ENCODE measurements at regions not wholly inside any gene's neighbourhood (a gene's known extent, or its start where the extent isn't known, plus 50 kb on each side); places are given as distances from the start of the nearest gene placed in this dataset.
A peak's percentile ranks its signal among the peaks of the same experiment; 100 is the strongest.

GRCh38 chr14:50039734-50040400 is 76.5 kb downstream of the VCPKMT start:
- DNase-seq: peak; percentile 84

GRCh38 chr14:50040401-50040775 is 76.0 kb downstream of the VCPKMT start:
- peak; percentile 75 for DNase-seq

GRCh38 chr14:50040895-50041465 is 75.4 kb downstream of the VCPKMT start:
- no peak for DNase-seq

- DNase-seq: no peak
Measured at GRCh38 chr14:50041980-50042379, 74.4 kb downstream of the VCPKMT start.

GRCh38 chr14:50044042-50044651 is 72.2 kb downstream of the VCPKMT start:
- DNase-seq: no peak

- DNase-seq: peak; percentile 72
Measured at GRCh38 chr14:50045039-50045711, 71.2 kb downstream of the VCPKMT start.

- DNase-seq: no peak
Measured at GRCh38 chr14:50045837-50046236, 70.5 kb downstream of the VCPKMT start.

GRCh38 chr14:50047274-50047676 is 69.1 kb downstream of the VCPKMT start:
- no peak for DNase-seq

- DNase-seq: no peak
Measured at GRCh38 chr14:50049093-50049492, 67.3 kb downstream of the VCPKMT start.

- no peak for DNase-seq
Measured at GRCh38 chr14:50049703-50050570, 66.4 kb downstream of the VCPKMT start.

GRCh38 chr14:50051106-50051505 is 65.3 kb downstream of the VCPKMT start:
- no peak for DNase-seq

- DNase-seq: no peak
Measured at GRCh38 chr14:50051706-50052105, 64.7 kb downstream of the VCPKMT start.

GRCh38 chr14:50052517-50052916 is 63.9 kb downstream of the VCPKMT start:
- DNase-seq: no peak

GRCh38 chr14:50053935-50054334 is 62.4 kb downstream of the VCPKMT start:
- no peak for DNase-seq

- DNase-seq: peak; percentile 14
Measured at GRCh38 chr14:50055461-50056228, 60.7 kb downstream of the VCPKMT start.

- DNase-seq: no peak
Measured at GRCh38 chr14:50056435-50056834, 59.9 kb downstream of the VCPKMT start.

GRCh38 chr14:50057331-50057730 is 59.0 kb downstream of the VCPKMT start:
- no peak for DNase-seq

- DNase-seq: no peak
Measured at GRCh38 chr14:50058113-50058512, 58.3 kb downstream of the VCPKMT start.
